ENCODE measurements at regions not wholly inside any gene's neighbourhood (a gene's known extent, or its start where the extent isn't known, plus 50 kb on each side); places are given as distances from the start of the nearest gene placed in this dataset.

DNA sequence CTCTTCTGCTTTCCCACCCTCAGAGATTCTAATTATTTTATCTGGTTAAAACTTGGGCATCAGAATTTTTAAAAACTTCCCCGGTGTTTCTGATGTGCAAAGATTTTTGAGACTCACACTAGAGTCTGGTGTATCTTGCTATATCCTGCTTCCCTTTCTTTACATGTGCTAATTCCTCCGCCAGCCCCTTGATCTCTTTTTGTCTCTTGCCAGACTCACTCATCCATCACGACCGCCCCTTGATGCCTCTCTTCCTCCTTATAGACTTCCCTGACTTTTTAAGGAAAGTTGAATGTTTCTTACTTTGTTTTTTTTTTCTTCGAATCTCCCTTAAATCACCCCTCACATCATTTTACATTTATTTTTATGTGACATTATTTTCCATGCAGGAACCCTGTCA, 274.9 kb upstream of the PITX2 start:
- TF ChIP-seq, protein P1, sequence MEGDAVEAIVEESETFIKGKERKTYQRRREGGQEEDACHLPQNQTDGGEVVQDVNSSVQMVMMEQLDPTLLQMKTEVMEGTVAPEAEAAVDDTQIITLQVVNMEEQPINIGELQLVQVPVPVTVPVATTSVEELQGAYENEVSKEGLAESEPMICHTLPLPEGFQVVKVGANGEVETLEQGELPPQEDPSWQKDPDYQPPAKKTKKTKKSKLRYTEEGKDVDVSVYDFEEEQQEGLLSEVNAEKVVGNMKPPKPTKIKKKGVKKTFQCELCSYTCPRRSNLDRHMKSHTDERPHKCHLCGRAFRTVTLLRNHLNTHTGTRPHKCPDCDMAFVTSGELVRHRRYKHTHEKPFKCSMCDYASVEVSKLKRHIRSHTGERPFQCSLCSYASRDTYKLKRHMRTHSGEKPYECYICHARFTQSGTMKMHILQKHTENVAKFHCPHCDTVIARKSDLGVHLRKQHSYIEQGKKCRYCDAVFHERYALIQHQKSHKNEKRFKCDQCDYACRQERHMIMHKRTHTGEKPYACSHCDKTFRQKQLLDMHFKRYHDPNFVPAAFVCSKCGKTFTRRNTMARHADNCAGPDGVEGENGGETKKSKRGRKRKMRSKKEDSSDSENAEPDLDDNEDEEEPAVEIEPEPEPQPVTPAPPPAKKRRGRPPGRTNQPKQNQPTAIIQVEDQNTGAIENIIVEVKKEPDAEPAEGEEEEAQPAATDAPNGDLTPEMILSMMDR (IDR thresholded peaks at IDR 0.05), result no peak
- Mint-ChIP-seq H3K27me3 (ENCODE audit: insufficient read depth) (peaks cover 1% of the 10 kb centered on the region; the same call in 1 of the 2 replicates), H3K36me3 (ENCODE audit: low read depth) (no peaks in the 10 kb centered on the region), H3K9me3 (no peaks in the 10 kb centered on the region), H3K4me1 (ENCODE audit: low read depth) (peaks cover 29% of the 10 kb centered on the region), H3K4me3 (no peak overlapping the region), H3K27ac (no peak overlapping the region)
- DNase-seq, result no peak

DNA sequence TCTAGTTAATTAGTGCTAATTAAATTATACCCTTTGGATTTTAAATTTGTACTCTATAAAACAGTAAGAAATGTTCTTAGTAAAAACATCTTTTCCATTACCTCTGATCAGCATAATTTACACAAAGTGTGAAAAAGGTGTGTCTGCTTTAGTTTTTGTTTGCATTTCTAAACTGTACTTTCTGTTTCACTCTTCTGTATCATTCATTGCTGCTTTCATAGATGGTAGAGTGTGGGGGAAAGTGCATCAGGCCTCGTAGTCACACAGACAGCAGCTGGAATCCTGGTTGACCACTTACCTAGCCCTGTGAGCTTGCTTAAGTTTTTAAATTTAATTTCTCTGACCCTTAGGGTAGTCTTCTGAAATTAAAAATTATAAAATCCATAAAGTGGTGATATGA, 275.4 kb upstream of the PITX2 start:
- no peak overlapping the region for H3K27ac Mint-ChIP-seq
- no peaks in the 10 kb centered on the region for H3K36me3 Mint-ChIP-seq (ENCODE audit: low read depth)
- TF ChIP-seq, protein P1 (IDR thresholded peaks at IDR 0.05), result no peak
- H3K4me1 Mint-ChIP-seq (ENCODE audit: low read depth), result peaks cover 31% of the 10 kb centered on the region
- H3K27me3 Mint-ChIP-seq (ENCODE audit: insufficient read depth), result peaks cover 1% of the 10 kb centered on the region; the same call in 1 of the 2 replicates
- no peak overlapping the region for H3K4me3 Mint-ChIP-seq
- no peaks in the 10 kb centered on the region for H3K9me3 Mint-ChIP-seq
- DNase-seq, result no peak

DNA sequence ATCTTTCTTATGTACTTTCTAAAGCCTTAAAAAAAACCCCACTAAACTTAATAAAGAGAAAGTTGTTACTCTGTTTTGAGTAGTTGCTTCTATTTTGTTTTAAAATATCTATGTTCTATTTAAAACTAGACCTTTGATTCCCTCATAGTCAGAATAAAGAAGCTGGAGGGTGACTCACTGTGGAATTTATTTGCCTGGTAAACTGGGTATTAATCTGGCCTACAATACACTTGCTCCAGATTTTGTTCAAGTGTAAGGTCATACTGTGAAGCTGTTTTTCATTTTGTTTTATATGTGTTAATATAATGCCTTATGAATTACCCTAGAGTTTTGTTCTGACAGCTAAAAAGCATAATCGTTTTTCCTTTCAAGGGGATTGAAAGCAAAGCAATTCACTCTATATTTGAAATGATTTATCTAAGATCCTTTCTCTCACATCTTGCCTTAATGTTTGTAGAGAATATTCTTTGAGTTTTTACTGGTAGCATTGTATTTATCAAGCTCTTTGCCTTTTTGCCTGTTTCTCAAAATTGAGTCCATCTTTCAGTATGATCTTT, 277.4 kb upstream of the PITX2 start:
- peak; percentile 9 for DNase-seq
- H3K36me3 Mint-ChIP-seq (ENCODE audit: low read depth), result no peaks in the 10 kb centered on the region
- H3K27me3 Mint-ChIP-seq (ENCODE audit: insufficient read depth), result peaks cover 1% of the 10 kb centered on the region; the same call in 1 of the 2 replicates
- H3K9me3 Mint-ChIP-seq, result no peaks in the 10 kb centered on the region
- peaks cover 43% of the 10 kb centered on the region for H3K4me1 Mint-ChIP-seq (ENCODE audit: low read depth)
- H3K27ac Mint-ChIP-seq, result no peak overlapping the region
- no peak overlapping the region for H3K4me3 Mint-ChIP-seq
- TF ChIP-seq, protein P1 (IDR thresholded peaks at IDR 0.05), result no peak

DNA sequence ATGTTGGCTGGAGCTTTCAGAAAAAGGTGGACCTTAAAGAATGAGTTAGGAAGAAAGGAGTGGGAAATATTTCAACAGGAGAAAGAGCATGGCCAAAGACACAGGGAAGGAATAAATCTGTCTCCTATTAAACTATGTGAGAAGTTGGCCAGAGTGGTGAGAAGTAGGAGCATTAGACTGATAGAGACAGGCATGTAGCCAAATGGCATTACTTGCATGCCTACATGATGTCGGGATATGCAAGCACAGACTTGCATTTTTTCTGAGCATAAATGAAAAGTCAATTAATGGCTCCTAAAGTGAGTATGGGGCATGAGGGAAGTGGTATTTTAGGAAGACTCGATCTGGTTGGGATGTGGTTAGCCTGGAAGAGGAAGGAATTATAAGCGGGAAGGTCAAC, 279.6 kb upstream of the PITX2 start:
- H3K4me3 Mint-ChIP-seq, result no peak overlapping the region
- H3K9me3 Mint-ChIP-seq, result no peaks in the 10 kb centered on the region
- DNase-seq, result no peak
- H3K4me1 Mint-ChIP-seq (ENCODE audit: low read depth), result peaks cover 44% of the 10 kb centered on the region
- H3K27ac Mint-ChIP-seq, result no peak overlapping the region
- peaks cover 1% of the 10 kb centered on the region; the same call in 1 of the 2 replicates for H3K27me3 Mint-ChIP-seq (ENCODE audit: insufficient read depth)
- H3K36me3 Mint-ChIP-seq (ENCODE audit: low read depth), result no peaks in the 10 kb centered on the region
- TF ChIP-seq, protein P1 (IDR thresholded peaks at IDR 0.05), result no peak

DNA sequence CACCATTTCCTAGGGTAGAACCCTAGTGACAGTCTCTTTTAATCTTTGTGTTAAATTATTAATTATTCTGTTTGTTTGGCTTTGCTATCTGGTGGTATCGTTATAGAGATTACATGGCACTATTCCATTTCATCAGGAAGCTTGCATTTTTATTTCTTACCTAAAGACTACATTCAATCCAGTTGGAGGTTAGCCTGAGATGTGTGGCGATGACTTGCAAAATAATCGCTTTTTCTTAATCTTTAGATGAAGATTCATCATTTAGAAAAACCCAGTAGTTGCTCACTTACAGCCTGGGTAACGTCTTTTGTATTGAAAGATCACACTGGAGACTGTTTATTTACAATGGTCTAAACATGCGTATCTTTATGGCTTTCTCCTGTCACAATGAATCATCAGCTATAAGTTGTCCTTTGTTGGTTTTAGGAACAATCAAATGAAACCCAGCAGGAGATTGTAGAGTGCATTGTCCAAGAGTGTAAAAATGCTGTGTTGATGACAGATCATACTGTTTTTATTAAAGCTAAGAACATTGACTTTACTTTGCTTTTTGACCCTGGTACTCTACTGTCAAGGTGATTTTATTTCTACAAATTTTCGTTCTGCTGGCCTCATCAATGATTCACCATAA, 281.7 kb upstream of the PITX2 start:
- TF ChIP-seq, protein P1 (IDR thresholded peaks at IDR 0.05), result no peak
- peak overlapping the region; percentile 42; the same call in 1 of the 2 replicates for H3K27ac Mint-ChIP-seq
- no peaks in the 10 kb centered on the region for H3K36me3 Mint-ChIP-seq (ENCODE audit: low read depth)
- DNase-seq, result peak; percentile 29
- H3K9me3 Mint-ChIP-seq, result no peaks in the 10 kb centered on the region
- H3K4me1 Mint-ChIP-seq (ENCODE audit: low read depth), result peaks cover 34% of the 10 kb centered on the region
- H3K27me3 Mint-ChIP-seq (ENCODE audit: insufficient read depth), result no peaks in the 10 kb centered on the region; the same call in 1 of the 2 replicates
- peak overlapping the region; percentile 15; the same call in 1 of the 2 replicates for H3K4me3 Mint-ChIP-seq
